ENCODE measurements at regions not wholly inside any gene's neighbourhood (a gene's known extent, or its start where the extent isn't known, plus 50 kb on each side); places are given as distances from the start of the nearest gene placed in this dataset.

DNA sequence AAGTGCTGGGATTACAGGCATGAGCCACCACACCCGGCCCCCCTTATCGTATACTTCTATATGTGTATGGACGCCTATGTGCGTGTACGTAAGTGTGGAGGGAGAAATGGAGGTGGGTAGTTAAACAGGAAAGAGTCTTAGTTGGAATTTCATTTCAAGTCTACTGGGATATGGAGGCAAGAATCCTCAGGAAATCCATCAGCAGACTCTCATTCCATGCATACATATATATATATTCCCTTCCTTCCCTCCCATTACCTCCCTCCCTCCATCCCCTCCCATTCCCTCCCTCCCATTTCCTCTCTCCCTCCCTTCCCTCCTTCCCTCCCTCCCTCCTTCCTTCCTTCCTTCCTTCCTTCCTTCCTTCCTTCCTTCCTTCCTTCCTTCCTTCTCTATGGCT lies 391.7 kb upstream of the RBFOX1 start:
- TF ChIP-seq POLR2A (IDR thresholded peaks at IDR 0.05) = no peak
- TF ChIP-seq, protein P1, sequence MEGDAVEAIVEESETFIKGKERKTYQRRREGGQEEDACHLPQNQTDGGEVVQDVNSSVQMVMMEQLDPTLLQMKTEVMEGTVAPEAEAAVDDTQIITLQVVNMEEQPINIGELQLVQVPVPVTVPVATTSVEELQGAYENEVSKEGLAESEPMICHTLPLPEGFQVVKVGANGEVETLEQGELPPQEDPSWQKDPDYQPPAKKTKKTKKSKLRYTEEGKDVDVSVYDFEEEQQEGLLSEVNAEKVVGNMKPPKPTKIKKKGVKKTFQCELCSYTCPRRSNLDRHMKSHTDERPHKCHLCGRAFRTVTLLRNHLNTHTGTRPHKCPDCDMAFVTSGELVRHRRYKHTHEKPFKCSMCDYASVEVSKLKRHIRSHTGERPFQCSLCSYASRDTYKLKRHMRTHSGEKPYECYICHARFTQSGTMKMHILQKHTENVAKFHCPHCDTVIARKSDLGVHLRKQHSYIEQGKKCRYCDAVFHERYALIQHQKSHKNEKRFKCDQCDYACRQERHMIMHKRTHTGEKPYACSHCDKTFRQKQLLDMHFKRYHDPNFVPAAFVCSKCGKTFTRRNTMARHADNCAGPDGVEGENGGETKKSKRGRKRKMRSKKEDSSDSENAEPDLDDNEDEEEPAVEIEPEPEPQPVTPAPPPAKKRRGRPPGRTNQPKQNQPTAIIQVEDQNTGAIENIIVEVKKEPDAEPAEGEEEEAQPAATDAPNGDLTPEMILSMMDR (IDR thresholded peaks at IDR 0.05) = no peak

All from heart left ventricle (tissue), 13 donors.